Liver (tissue), 7 donors: ENCODE measurements at regions not wholly inside any gene's neighbourhood (a gene's known extent, or its start where the extent isn't known, plus 50 kb on each side); places are given as distances from the start of the nearest gene placed in this dataset.

Experiments
- DNase-seq: peaks from one replicate; pipeline ENCODE4 v3.0.0-alpha.2; 2017; ENCODE audit warnings: low spot score
- H3K27ac ChIP-seq, 2 donors: one replicate each; pipeline ENCODE4 v1.7.0; 2013; ENCODE audit warnings: inconsistent platforms in 2 of 2, low read length in 2 of 2, control low read depth in 1 of 2, low read depth in 1 of 2, mild to moderate bottlenecking in 1 of 2
- H3K27me3 ChIP-seq, 4 donors: one replicate each; pipeline versions ENCODE4 v1.6.1 to v1.7.0; 2013; ENCODE audit warnings: low read length in 3 of 4, inconsistent platforms in 1 of 4, mild to moderate bottlenecking in 1 of 4, moderate library complexity in 1 of 4; ENCODE audit not compliant: control insufficient read depth in 4 of 4, insufficient read depth in 4 of 4
- H3K36me3 ChIP-seq, 4 donors: one replicate each; pipeline versions ENCODE4 v1.6.1 to v1.7.0; 2013; ENCODE audit warnings: low read length in 3 of 4, mild to moderate bottlenecking in 3 of 4, low read depth in 1 of 4, moderate library complexity in 1 of 4; ENCODE audit not compliant: control insufficient read depth in 4 of 4, insufficient read depth in 3 of 4
- H3K4me1 ChIP-seq, 4 donors: one replicate each; pipeline versions ENCODE4 v1.6.1 to v1.7.0; 2013; ENCODE audit warnings: low read length in 3 of 4, mild to moderate bottlenecking in 3 of 4, moderate library complexity in 1 of 4; ENCODE audit not compliant: control insufficient read depth in 4 of 4, insufficient read depth in 4 of 4
- H3K4me3 ChIP-seq, 3 donors: one replicate each; pipeline versions ENCODE4 v1.6.1 to v1.7.0; 2013; ENCODE audit warnings: low read length in 3 of 3, control low read depth in 1 of 3, low read depth in 1 of 3, mild to moderate bottlenecking in 1 of 3
- H3K9ac ChIP-seq, 2 donors: one replicate each; pipeline ENCODE4 v1.7.0; 2013; ENCODE audit warnings: low read length in 2 of 2, mild to moderate bottlenecking in 2 of 2, moderate library complexity in 2 of 2, control low read depth in 1 of 2, low read depth in 1 of 2
- H3K9me3 ChIP-seq, 4 donors: one replicate each; pipeline versions ENCODE4 v1.6.1 to v1.7.0; 2013; ENCODE audit warnings: low read length in 3 of 4; ENCODE audit not compliant: control insufficient read depth in 4 of 4
- ATF3 ChIP-seq: IDR thresholded peaks from 2 replicates; pipeline ENCODE4 v1.6.1; 2016; ENCODE audit warnings: antibody characterized with exemption
- EGR1 ChIP-seq, 2 donors: IDR thresholded peaks; 2 replicates each; pipeline ENCODE4 v1.6.1; 2016 to 2018; ENCODE audit warnings: antibody characterized with exemption in 2 of 2, low read depth in 2 of 2
- FOXA1 ChIP-seq: IDR thresholded peaks from 2 replicates; pipeline ENCODE4 v1.6.1; 2016; ENCODE audit warnings: antibody characterized with exemption
- FOXA2 ChIP-seq: IDR thresholded peaks from 2 replicates; pipeline ENCODE4 v1.6.1; 2016; ENCODE audit warnings: antibody characterized with exemption
- GABPA ChIP-seq, 2 donors: IDR thresholded peaks in 1 of 2; conservative IDR thresholded peaks in 1 of 2; 2 replicates each; pipeline ENCODE4 v1.6.1; 2016; ENCODE audit warnings: antibody characterized with exemption in 2 of 2, mild to moderate bottlenecking in 1 of 2, moderate library complexity in 1 of 2
- HNF4A ChIP-seq, 2 donors: conservative IDR thresholded peaks; 2 replicates each; pipeline ENCODE4 v1.6.1; 2016; ENCODE audit warnings: antibody characterized with exemption in 2 of 2, mild to moderate bottlenecking in 2 of 2
- HNF4G ChIP-seq: IDR thresholded peaks from 2 replicates; pipeline ENCODE4 v1.6.1; 2016; ENCODE audit warnings: antibody characterized with exemption
- JUND ChIP-seq, 2 donors: IDR thresholded peaks; 2 replicates each; pipeline ENCODE4 v1.6.1; 2016; ENCODE audit warnings: antibody characterized with exemption in 2 of 2
- MAX ChIP-seq: IDR thresholded peaks from 2 replicates; pipeline ENCODE4 v1.6.1; 2016; ENCODE audit warnings: antibody characterized with exemption
- NR2F2 ChIP-seq: IDR thresholded peaks from 2 replicates; pipeline ENCODE4 v1.6.1; 2016; ENCODE audit warnings: antibody characterized with exemption
- RAD21 ChIP-seq, 2 donors: IDR thresholded peaks; 2 replicates each; pipeline ENCODE4 v1.6.1; 2016; ENCODE audit warnings: antibody characterized with exemption in 2 of 2, mild to moderate bottlenecking in 2 of 2
- REST ChIP-seq: IDR thresholded peaks from 2 replicates; pipeline ENCODE4 v1.6.1; 2016; ENCODE audit warnings: antibody characterized with exemption, mild to moderate bottlenecking
- RXRA ChIP-seq, 2 donors: IDR thresholded peaks; 2 replicates each; pipeline ENCODE4 v1.6.1; 2017 to 2018; ENCODE audit warnings: antibody characterized with exemption in 2 of 2, mild to moderate bottlenecking in 1 of 2
- SP1 ChIP-seq: IDR thresholded peaks from 2 replicates; pipeline ENCODE4 v1.6.1; 2018; ENCODE audit warnings: antibody characterized with exemption, mild to moderate bottlenecking
- TAF1 ChIP-seq: conservative IDR thresholded peaks from 2 replicates; pipeline ENCODE4 v1.6.1; 2016; ENCODE audit warnings: antibody characterized with exemption, mild to moderate bottlenecking
- YY1 ChIP-seq: IDR thresholded peaks from 2 replicates; pipeline ENCODE4 v1.6.1; 2016; ENCODE audit warnings: antibody characterized with exemption, mild to moderate bottlenecking
- WGBS: extraction: QIAGEN DNeasy Blood & Tissue Kit; methylation state at CpG from one replicate; pipeline ENCODE4 v1.1.7; 2013; 5-methylcytosine and 5-hydroxymethylcytosine counted together
- donor health status: healthy.
- donor health status: healthy.
- donor health status: healthy.
- donor health status: healthy.

- H3K9me3 ChIP-seq: no peaks in the 10 kb centered on the region
Measured at GRCh38 chr13:112207129-112207528, 140.2 kb downstream of the SOX1 start.

GRCh38 chr13:112208656-112209055 lies 141.7 kb downstream of the SOX1 start:
- WGBS: 87% methylated on average over 8 of the region's 8 CpGs
- H3K4me1 ChIP-seq: peaks cover 0 to 11% (median 5%) of the 10 kb centered on the region in 4 donors
- no peaks in the 10 kb centered on the region for H3K36me3 ChIP-seq
- H3K27ac ChIP-seq: no peak overlapping the region
- no peak overlapping the region for H3K9ac ChIP-seq
- no peaks in the 10 kb centered on the region for H3K27me3 ChIP-seq
- no peak overlapping the region for H3K4me3 ChIP-seq
- H3K9me3 ChIP-seq: no peaks in the 10 kb centered on the region
- TF ChIP-seq JUND (IDR thresholded peaks at IDR 0.05) (no peak), RXRA (IDR thresholded peaks at IDR 0.05) (no peak), NR2F2 (no peak), MAX (no peak), HNF4A (conservative IDR thresholded peaks at IDR 0.05) (no peak), YY1 (no peak), HNF4G (no peak), ATF3 (no peak), TAF1 (no peak), SP1 (no peak), GABPA (IDR thresholded peaks at IDR 0.05 in 1 of 2, conservative IDR thresholded peaks at IDR 0.05 in 1 of 2) (no peak)
- no peak for DNase-seq

More at GRCh38 chr13:112207129-112207528, 140.2 kb downstream of the SOX1 start:
- no peak overlapping the region for H3K27ac ChIP-seq
- no peak overlapping the region for H3K4me3 ChIP-seq
- no peak for TF ChIP-seq YY1
- no peak for TF ChIP-seq NR2F2
- no peak for TF ChIP-seq RXRA (IDR thresholded peaks at IDR 0.05)
- TF ChIP-seq REST: no peak
- TF ChIP-seq FOXA1: no peak
- no peak for TF ChIP-seq RAD21 (IDR thresholded peaks at IDR 0.05)
- TF ChIP-seq FOXA2: no peak
- TF ChIP-seq ATF3: no peak
- TF ChIP-seq EGR1 (IDR thresholded peaks at IDR 0.05; ENCODE audit: low read depth in 2 of 2): no peak
- TF ChIP-seq TAF1: no peak
- TF ChIP-seq HNF4A (conservative IDR thresholded peaks at IDR 0.05): no peak
- no peak for TF ChIP-seq JUND (IDR thresholded peaks at IDR 0.05)
- no peak for TF ChIP-seq GABPA (IDR thresholded peaks at IDR 0.05 in 1 of 2, conservative IDR thresholded peaks at IDR 0.05 in 1 of 2)
- no peak for TF ChIP-seq SP1
- 80% methylated on average over 11 of the region's 11 CpGs for WGBS
- H3K27me3 ChIP-seq: no peaks in the 10 kb centered on the region
- H3K4me1 ChIP-seq: peaks cover 0 to 11% (median 0%) of the 10 kb centered on the region in 4 donors
- no peaks in the 10 kb centered on the region for H3K36me3 ChIP-seq
- no peak for DNase-seq
- H3K9ac ChIP-seq: no peak overlapping the region
